Caki2 (cell line): ENCODE measurements at regions not wholly inside any gene's neighbourhood (a gene's known extent, or its start where the extent isn't known, plus 50 kb on each side); places are given as distances from the start of the nearest gene placed in this dataset.

Experiments used
- DNase-seq: peaks from one replicate; pipeline ENCODE4 v3.0.0-alpha.2; 2015; ENCODE audit warnings: low read depth
- in situ Hi-C: cut with HindIII; loops from 2 replicates; pipeline ENCODE4 v1.10.0; 2016; ENCODE audit warnings: low sequenced_read_pairs, low pct_unique_long_range_greater_than_20kb, mixed read lengths

GRCh38 chr6:169997187-169997929, 245.9 kb downstream of the ERMARD start:
- in situ Hi-C loops, result no loop called here
- DNase-seq, result no peak

- no peak for DNase-seq
Measured at GRCh38 chr6:169996378-169997051, 245.1 kb downstream of the ERMARD start.

GRCh38 chr6:169994739-169995138, 243.3 kb downstream of the ERMARD start:
- in situ Hi-C loops, result no loop called here

More at GRCh38 chr6:169996378-169997051, 245.1 kb downstream of the ERMARD start:
- in situ Hi-C loops, result no loop called here

GRCh38 chr6:169993861-169994481, 242.5 kb downstream of the ERMARD start:
- DNase-seq, result no peak

More at GRCh38 chr6:169994739-169995138, 243.3 kb downstream of the ERMARD start:
- DNase-seq, result no peak

GRCh38 chr6:169991913-169992312, 240.5 kb downstream of the ERMARD start:
- DNase-seq, result no peak
- in situ Hi-C loops, result no loop called here

More at GRCh38 chr6:169993861-169994481, 242.5 kb downstream of the ERMARD start:
- in situ Hi-C loops, result no loop called here

- DNase-seq, result no peak
- in situ Hi-C loops, result no loop called here
Measured at GRCh38 chr6:169991031-169991390, 239.6 kb downstream of the ERMARD start.

GRCh38 chr6:169990095-169991030, 238.9 kb downstream of the ERMARD start:
- in situ Hi-C loops, result no loop called here
- DNase-seq, result no peak

GRCh38 chr6:169989594-169989993, 238.2 kb downstream of the ERMARD start:
- DNase-seq, result no peak
- in situ Hi-C loops, result no loop called here

GRCh38 chr6:169988769-169989550, 237.5 kb downstream of the ERMARD start:
- in situ Hi-C loops, result no loop called here
- no peak for DNase-seq

- no peak for DNase-seq
- in situ Hi-C loops, result no loop called here
Measured at GRCh38 chr6:169986848-169987498, 235.6 kb downstream of the ERMARD start.

GRCh38 chr6:169986171-169986847, 234.9 kb downstream of the ERMARD start:
- DNase-seq, result no peak
- in situ Hi-C loops, result no loop called here

- in situ Hi-C loops, result no loop called here
- DNase-seq, result no peak
Measured at GRCh38 chr6:169985121-169986015, 233.9 kb downstream of the ERMARD start.

- DNase-seq, result no peak
- in situ Hi-C loops, result no loop called here
Measured at GRCh38 chr6:169984181-169985120, 233.0 kb downstream of the ERMARD start.

GRCh38 chr6:169983651-169984050, 232.2 kb downstream of the ERMARD start:
- in situ Hi-C loops, result no loop called here
- DNase-seq, result no peak
